A549 (cell line): ENCODE measurements at regions not wholly inside any gene's neighbourhood (a gene's known extent, or its start where the extent isn't known, plus 50 kb on each side); places are given as distances from the start of the nearest gene placed in this dataset.

ENCODE experiments used
- ATAC-seq, 2 experiments: fragments of 200-7000 bp in 1 of 2; fragments of >200 bp in 1 of 2; cut with Nextera tagmentation in 1 of 2; cut with Tn5 transposase in 1 of 2; 3 replicates each; pipeline versions ENCODE4 v1.8.0 to v1.9.1; 2018 to 2020; ENCODE audit warnings: mild to moderate bottlenecking in 1 of 2, moderate library complexity in 1 of 2
- CTCF ChIA-PET: fragments of 300-600 bp; sonication (Branson Sonifier 250); formaldehyde crosslinking; extraction: SDS; loops from one replicate; lab custom pipeline; 2021; ENCODE audit warnings: antibody characterized with exemption, inconsistent platforms; lab: Yijun Ruan, JAX
- POLR2A ChIA-PET: fragments of 350-600 bp; formaldehyde crosslinking; extraction: SDS; loops from one replicate; lab custom pipeline; 2021; ENCODE audit warnings: antibody characterized with exemption, inconsistent platforms; lab: Yijun Ruan, JAX
- DNase-seq, 2 experiments: peaks; one replicate each; pipeline versions ENCODE4 v3.0.0 to v3.0.0-alpha.2; 2011 to 2016; ENCODE audit warnings: low read depth in 1 of 2, low spot score in 1 of 2
- FAIRE-seq: peaks from 2 replicates; lab custom pipeline; 2011; peaks lifted over from hg19 to GRCh38; lab: Jason Lieb, UNC
- H3K27ac ChIP-seq, 2 experiments: fragments of >200 bp; sonication (Bioruptor Twin); formaldehyde crosslinking; 3 replicates each; pipeline ENCODE4 v1.5.1; 2016 to 2017
- H3K4me1 ChIP-seq: fragments of >200 bp; sonication (Bioruptor Twin); formaldehyde crosslinking; 3 replicates; pipeline ENCODE4 v1.6.1; 2016
- H3K4me2 ChIP-seq: fragments of >200 bp; sonication (Bioruptor Twin); formaldehyde crosslinking; 3 replicates; pipeline ENCODE4 v1.6.1; 2016
- H3K4me3 ChIP-seq: fragments of >200 bp; sonication (Bioruptor Twin); formaldehyde crosslinking; 3 replicates; pipeline ENCODE4 v1.5.1; 2016
- H3K9me3 ChIP-seq: fragments of >200 bp; sonication (Bioruptor Twin); formaldehyde crosslinking; 3 replicates; pipeline ENCODE4 v1.6.1; 2016
- BHLHE40 ChIP-seq: IDR thresholded peaks from 2 replicates; pipeline ENCODE4 v1.6.1; 2012; ENCODE audit warnings: low read depth, low read length, inconsistent platforms
- CEBPB ChIP-seq, 2 experiments: fragments of >200 bp in 1 of 2; sonication (Bioruptor Twin) in 1 of 2; formaldehyde crosslinking in 1 of 2; IDR thresholded peaks; 2 replicates each; pipeline ENCODE4 v1.6.1; 2012 to 2016
- CHD2 ChIP-seq: fragments of 150-350 bp; IDR thresholded peaks from 2 replicates; pipeline ENCODE4 v1.6.1; 2014; ENCODE audit warnings: low read length; ENCODE audit not compliant: partially characterized antibody
- CHD4 ChIP-seq: fragments of 200-600 bp; sonication (generic); IDR thresholded peaks from 2 replicates; pipeline ENCODE4 v1.6.1; 2016; ENCODE audit warnings: antibody characterized with exemption, mild to moderate bottlenecking, borderline replicate concordance
- EHMT2 ChIP-seq: fragments of 200-600 bp; sonication (generic); IDR thresholded peaks from 2 replicates; pipeline ENCODE4 v1.6.1; 2016; ENCODE audit warnings: antibody characterized with exemption, low read depth, mild to moderate bottlenecking, moderate library complexity
- ELK1 ChIP-seq: fragments of 150-350 bp; IDR thresholded peaks from 2 replicates; pipeline ENCODE4 v1.6.1; 2014; ENCODE audit warnings: low read depth, mild to moderate bottlenecking, low read length
- EP300 ChIP-seq, 2 experiments: fragments of >200 bp; sonication (Bioruptor Twin); formaldehyde crosslinking; IDR thresholded peaks; 2 replicates in 1 of 2; 3 replicates in 1 of 2; pipeline ENCODE4 v1.6.1; 2016 to 2017
- FOSB ChIP-seq: fragments of 250-450 bp; sonication (Bioruptor Pico); IDR thresholded peaks from 2 replicates; pipeline ENCODE4 v1.5.0; 2020; ENCODE audit warnings: mild to moderate bottlenecking, moderate library complexity
- GATA3 ChIP-seq: IDR thresholded peaks from 2 replicates; pipeline ENCODE4 v1.6.1; 2012; ENCODE audit warnings: borderline replicate concordance
- HMGXB4 ChIP-seq: fragments of 250-450 bp; sonication (Bioruptor Pico); IDR thresholded peaks from 2 replicates; pipeline ENCODE4 v1.5.0; 2021; ENCODE audit warnings: mild to moderate bottlenecking, moderate library complexity, borderline replicate concordance
- HOXB13 ChIP-seq: fragments of 250-450 bp; sonication (Bioruptor Pico); IDR thresholded peaks from 2 replicates; pipeline ENCODE4 v1.5.0; 2020; ENCODE audit warnings: low read depth, mild to moderate bottlenecking, moderate library complexity
- MAFK ChIP-seq: fragments of 450-650 bp; IDR thresholded peaks from 2 replicates; pipeline ENCODE4 v1.6.1; 2014; ENCODE audit not compliant: partially characterized antibody
- MAX ChIP-seq: IDR thresholded peaks from 2 replicates; pipeline ENCODE4 v1.6.1; 2012
- MAZ ChIP-seq: fragments of 150-350 bp; IDR thresholded peaks from 2 replicates; pipeline ENCODE4 v1.6.1; 2014; ENCODE audit warnings: antibody characterized with exemption, low read depth, low read length, borderline replicate concordance
- NFE2L2 ChIP-seq: fragments of 150-350 bp; conservative IDR thresholded peaks from 2 replicates; pipeline ENCODE4 v1.6.1; 2014; ENCODE audit warnings: low read length
- PHF8 ChIP-seq: fragments of 200-600 bp; sonication (generic); IDR thresholded peaks from 2 replicates; pipeline ENCODE4 v1.6.1; 2016; ENCODE audit warnings: low read depth, mild to moderate bottlenecking, antibody characterized with exemption, moderate library complexity, borderline replicate concordance
- POLR2A ChIP-seq: IDR thresholded peaks from 2 replicates; pipeline ENCODE4 v1.6.1; 2012; ENCODE audit warnings: mild to moderate bottlenecking, low read length
- RARB ChIP-seq: fragments of 250-450 bp; sonication (Bioruptor Pico); IDR thresholded peaks from 2 replicates; pipeline ENCODE4 v1.8.0; 2021; ENCODE audit warnings: mild to moderate bottlenecking, moderate library complexity
- RFX5 ChIP-seq: fragments of 450-650 bp; IDR thresholded peaks from 2 replicates; pipeline ENCODE4 v1.7.1; 2014; ENCODE audit warnings: antibody characterized with exemption, mild to moderate bottlenecking, moderate library complexity
- RNF2 ChIP-seq: fragments of 200-600 bp; sonication (generic); IDR thresholded peaks from 2 replicates; pipeline ENCODE4 v1.6.1; 2016; ENCODE audit warnings: low read depth, mild to moderate bottlenecking, antibody characterized with exemption, moderate library complexity, borderline replicate concordance
- USF2 ChIP-seq: fragments of 450-650 bp; IDR thresholded peaks from 2 replicates; pipeline ENCODE4 v1.6.1; 2014; ENCODE audit warnings: antibody characterized with exemption
- ZC3H11A ChIP-seq: fragments of 450-650 bp; IDR thresholded peaks from 2 replicates; pipeline ENCODE4 v1.6.1; 2014; ENCODE audit warnings: antibody characterized with exemption, mild to moderate bottlenecking
- ZFP36 ChIP-seq: fragments of 450-650 bp; IDR thresholded peaks from 2 replicates; pipeline ENCODE4 v1.6.1; 2014; ENCODE audit warnings: borderline replicate concordance; ENCODE audit not compliant: partially characterized antibody
- ZNF302 ChIP-seq: fragments of 250-450 bp; sonication (Bioruptor Pico); IDR thresholded peaks from 2 replicates; pipeline ENCODE4 v1.9.0; 2021; ENCODE audit warnings: inconsistent platforms, mild to moderate bottlenecking, moderate library complexity
- WGBS: methylation state at CpG from one replicate; pipeline ENCODE4 v1.1.6; 2017; ENCODE audit errors: missing lambda C conversion rate; 5-methylcytosine and 5-hydroxymethylcytosine counted together

DNA sequence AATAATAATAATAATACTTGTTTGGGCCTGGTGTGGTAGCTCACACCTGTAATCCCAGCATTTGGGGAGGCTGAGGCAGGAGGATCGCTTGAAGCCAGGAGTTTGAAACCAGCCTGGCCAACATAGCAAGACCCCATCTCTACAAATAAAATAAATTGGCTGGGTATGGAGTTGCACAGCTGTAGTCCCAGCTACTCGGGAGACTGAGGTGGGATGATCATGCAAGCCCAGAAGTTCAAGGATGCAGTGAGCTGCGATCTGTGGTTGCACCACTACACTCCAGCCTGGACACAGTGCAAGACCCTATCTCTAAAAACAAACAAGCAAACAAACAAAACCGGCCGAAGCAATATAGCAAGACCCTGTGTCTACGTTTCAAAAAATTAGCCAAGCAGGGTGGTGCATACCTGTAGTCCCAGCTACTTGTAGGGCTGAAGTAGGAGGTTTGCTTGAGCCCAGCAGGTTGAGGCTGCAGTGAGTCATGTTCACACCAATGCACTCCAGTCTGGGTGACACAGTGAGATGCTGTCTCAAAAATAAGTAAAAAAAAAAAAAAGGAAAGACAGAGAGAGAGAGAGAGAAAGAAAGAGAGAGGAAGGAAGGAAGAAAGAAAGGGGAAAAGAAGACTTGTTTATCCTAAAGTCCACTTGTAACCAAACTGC lies 85.6 kb upstream of the KDM7A start:
- ChIA-PET CTCF (interaction anchor here (0.7 to 1.6 kb wide), 3 partner anchors 8 to 716 kb away, joined by 3 read pairs; no protein-coding TSS in a partner anchor), POLR2A (no interaction called here)
- Histone ChIP-seq H3K9me3 (0 out of 3 replicates have a peak, but pooled peaks cover 3% of the 10 kb centered on the region), H3K4me1 (no peaks in the 10 kb centered on the region), H3K4me3 (no peak overlapping the region), H3K4me2 (no peak overlapping the region), H3K27ac (no peak overlapping the region)
- FAIRE-seq (no peak), DNase-seq (no peak), ATAC-seq (no peak)
- 66% methylated on average over 6 of the region's 6 CpGs for WGBS
- no peak for TF ChIP-seq GATA3
- TF ChIP-seq ZFP36 = no peak

GRCh38 chr7:140261522-140261921 lies 84.7 kb upstream of the KDM7A start:
- no peak overlapping the region for H3K27ac ChIP-seq
- no peak overlapping the region for H3K4me3 ChIP-seq
- H3K9me3 ChIP-seq = 0 out of 3 replicates have a peak, but pooled peaks cover 6% of the 10 kb centered on the region
- TF ChIP-seq FOSB (CRISPR knock-in tag) (no peak), CHD2 (no peak), MAZ (no peak), BHLHE40 (no peak), RNF2 (no peak), EHMT2 (no peak), MAFK (no peak), ZC3H11A (no peak), EP300 (IDR thresholded peaks at IDR 0.05) (no peak), HOXB13 (no peak), POLR2A (no peak), CHD4 (no peak)
- H3K4me1 ChIP-seq = no peaks in the 10 kb centered on the region
- CTCF ChIA-PET = no interaction called here
- DNase-seq (no peak), FAIRE-seq (no peak), ATAC-seq (no peak)
- POLR2A ChIA-PET = no interaction called here
- 10% methylated on average over 1 of the region's 1 CpG for WGBS
- no peak overlapping the region for H3K4me2 ChIP-seq

GRCh38 chr7:140261105-140261486 lies 84.3 kb upstream of the KDM7A start:
- 81% methylated on average over 5 of the region's 5 CpGs for WGBS
- H3K9me3 ChIP-seq = 0 out of 3 replicates have a peak, but pooled peaks cover 6% of the 10 kb centered on the region
- FAIRE-seq (no peak), DNase-seq (no peak), ATAC-seq (no peak)
- TF ChIP-seq MAZ = no peak
- TF ChIP-seq GATA3 = no peak
- no peak for TF ChIP-seq PHF8
- no peak for TF ChIP-seq CEBPB (IDR thresholded peaks at IDR 0.05)
- no peak for TF ChIP-seq MAX
- no peak for TF ChIP-seq EHMT2
- TF ChIP-seq RFX5 = no peak
- TF ChIP-seq NFE2L2 = no peak
- no peak for TF ChIP-seq USF2
- TF ChIP-seq HMGXB4 (CRISPR knock-in tag) = no peak
- no peak for TF ChIP-seq RNF2
- TF ChIP-seq ZNF302 (CRISPR knock-in tag) = no peak
- no peak for TF ChIP-seq RARB (CRISPR knock-in tag)
- no peak for TF ChIP-seq ELK1
- H3K4me2 ChIP-seq = no peak overlapping the region
- H3K27ac ChIP-seq = no peak overlapping the region
- POLR2A ChIA-PET = no interaction called here
- H3K4me3 ChIP-seq = no peak overlapping the region
- H3K4me1 ChIP-seq = no peaks in the 10 kb centered on the region
- CTCF ChIA-PET = interaction anchor here (1.0 kb wide), 1 partner anchor 24 kb away, joined by 3 read pairs; no protein-coding TSS in a partner anchor
